Activated CD4-positive, alpha-beta T cell treated with anti-CD3 and anti-CD28 coated beads for 36 hours (primary cell): ENCODE measurements at regions not wholly inside any gene's neighbourhood (a gene's known extent, or its start where the extent isn't known, plus 50 kb on each side); places are given as distances from the start of the nearest gene placed in this dataset.

Source experiments
- ATAC-seq: fragments of 200-7000 bp; cut with Tn5 transposase; one replicate; pipeline ENCODE4 v1.10.0; 2021; ENCODE audit warnings: mild to moderate bottlenecking, moderate library complexity
- CTCF ChIA-PET: fragments of 350-600 bp; sonication (Branson Sonifier 250); formaldehyde crosslinking; loops from one replicate; lab custom pipeline; 2021; ENCODE audit warnings: antibody characterized with exemption; lab: Charles Lee
- POLR2A ChIA-PET: fragments of 350-600 bp; sonication (Branson Sonifier 250); formaldehyde crosslinking; loops from one replicate; lab custom pipeline; 2021; ENCODE audit warnings: antibody characterized with exemption, inconsistent platforms; lab: Charles Lee
- DNase-seq: peaks from one replicate; pipeline ENCODE4 v3.0.0-alpha.2; 2020
- H3K27ac Mint-ChIP-seq: one replicate; pipeline ENCODE4 v1.8.0; 2021; ENCODE audit warnings: mixed read lengths
- H3K27me3 Mint-ChIP-seq: one replicate; pipeline ENCODE4 v1.8.0; 2021; ENCODE audit warnings: mixed read lengths
- H3K36me3 Mint-ChIP-seq: one replicate; pipeline ENCODE4 v1.8.0; 2021; ENCODE audit warnings: low read depth, mixed read lengths
- H3K4me1 Mint-ChIP-seq: one replicate; pipeline ENCODE4 v1.8.0; 2021; ENCODE audit warnings: mixed read lengths
- H3K4me3 Mint-ChIP-seq: one replicate; pipeline ENCODE4 v1.8.0; 2021; ENCODE audit warnings: mild to moderate bottlenecking, moderate library complexity, mixed read lengths
- H3K9me3 Mint-ChIP-seq: one replicate; pipeline ENCODE4 v1.8.0; 2021; ENCODE audit warnings: low read depth, mixed read lengths
- intact Hi-C, 2 experiments: fragments of 100-400 bp; cut with DNase I in 1 of 2; cut with micrococcal nuclease in 1 of 2; formaldehyde crosslinking; loops; one replicate each; pipeline versions ENCODE4 v1.14.2 to v1.15.1; 2022 to 2024; cut with DNase I, micrococcal nuclease

DNA sequence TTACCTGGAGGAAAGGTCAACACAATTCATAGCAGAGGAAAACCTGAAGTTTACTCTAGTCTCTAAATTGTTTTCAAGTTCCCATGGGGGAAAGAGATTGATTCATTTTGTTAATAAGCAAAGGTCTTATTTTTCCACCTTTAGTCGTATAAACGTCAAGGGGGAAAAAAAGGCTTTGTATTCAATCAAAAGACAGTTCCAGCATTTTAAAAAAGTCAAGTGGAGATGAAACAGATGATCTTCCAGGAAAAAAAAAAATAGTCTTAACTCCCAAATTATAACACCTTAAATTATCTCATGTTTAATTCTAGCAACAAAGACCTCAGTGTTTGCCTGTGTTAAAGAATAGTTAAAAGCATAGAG, 140.5 kb downstream of the TOMM20 start:
- H3K9me3 Mint-ChIP-seq: peaks cover 2% of the 10 kb centered on the region
- H3K4me3 Mint-ChIP-seq: no peak overlapping the region
- ATAC-seq (no peak), DNase-seq (no peak)
- peak overlapping the region; percentile 86 for H3K27ac Mint-ChIP-seq
- H3K27me3 Mint-ChIP-seq: no peaks in the 10 kb centered on the region
- POLR2A ChIA-PET: no interaction called here
- peaks cover 7% of the 10 kb centered on the region for H3K36me3 Mint-ChIP-seq
- intact Hi-C loops: loop anchor here in 1 of 2 experiments (2.0 kb wide), 1 partner anchor 25 kb away; no protein-coding TSS in a partner anchor
- peaks cover 68% of the 10 kb centered on the region for H3K4me1 Mint-ChIP-seq
- CTCF ChIA-PET: interaction anchor here (0.9 kb wide), 1 partner anchor 96 kb away, joined by 4 read pairs; no protein-coding TSS in a partner anchor

DNA sequence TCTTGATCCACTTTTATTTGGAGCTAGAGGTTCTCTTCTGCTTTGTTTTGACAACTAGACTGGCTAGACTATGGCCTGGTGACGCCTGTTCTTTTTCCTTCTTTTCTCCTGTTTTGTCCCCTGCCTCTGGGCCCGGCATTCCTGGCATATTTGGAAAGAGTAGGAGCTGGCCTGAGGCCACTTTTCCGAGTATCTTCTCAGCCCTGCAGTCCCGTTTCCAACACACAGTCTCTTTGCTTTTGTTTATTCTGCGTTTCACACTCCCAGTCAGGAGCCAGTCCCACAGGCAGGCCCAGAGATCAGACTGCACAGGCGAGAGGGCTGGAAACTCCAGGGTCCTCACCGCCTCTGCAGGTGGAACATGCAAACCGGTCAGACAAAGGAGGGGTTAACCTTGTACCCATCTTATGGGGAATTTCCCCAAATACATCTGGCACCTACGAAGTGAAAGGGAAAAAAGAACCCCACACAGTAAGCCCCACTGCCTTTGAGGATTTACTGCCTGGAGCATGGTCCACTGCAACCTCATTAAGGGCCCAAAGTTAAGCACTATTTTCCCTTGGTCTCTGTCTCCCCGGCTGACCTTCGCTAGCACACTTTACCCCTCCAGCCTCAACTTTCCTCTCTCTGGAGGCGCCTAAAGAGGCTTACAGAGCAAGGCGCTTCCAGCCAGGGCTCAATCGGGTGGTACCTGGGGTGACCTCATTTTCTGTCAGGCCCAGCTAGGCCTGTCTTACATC, 141.1 kb downstream of the TOMM20 start:
- ATAC-seq (peak; percentile 11), DNase-seq (no peak)
- Mint-ChIP-seq H3K9me3 (peaks cover 2% of the 10 kb centered on the region), H3K4me3 (peak overlapping the region; percentile 5), H3K27me3 (no peaks in the 10 kb centered on the region), H3K4me1 (peaks cover 67% of the 10 kb centered on the region), H3K27ac (peak overlapping the region; percentile 86), H3K36me3 (peaks cover 7% of the 10 kb centered on the region)
- POLR2A ChIA-PET: interaction anchor here (0.9 to 1.0 kb wide), 2 partner anchors 9 to 486 kb away, joined by 4 to 5 read pairs; no protein-coding TSS in a partner anchor
- intact Hi-C loops: loop anchor here in 1 of 2 experiments (2.0 kb wide), 1 partner anchor 25 kb away; no protein-coding TSS in a partner anchor
- CTCF ChIA-PET: interaction anchor here (0.7 to 1.7 kb wide), 4 partner anchors 14 to 521 kb away, joined by 3 to 4 read pairs (median 3); no protein-coding TSS in a partner anchor

GRCh38 chr1:234986750-234987414, 141.8 kb downstream of the TOMM20 start:
- Mint-ChIP-seq H3K4me1 (peaks cover 67% of the 10 kb centered on the region), H3K36me3 (peaks cover 7% of the 10 kb centered on the region), H3K9me3 (peaks cover 2% of the 10 kb centered on the region), H3K27me3 (no peaks in the 10 kb centered on the region), H3K27ac (peak overlapping the region; percentile 86), H3K4me3 (peak overlapping the region; percentile 0)
- intact Hi-C loops: no loop called here
- CTCF ChIA-PET: interaction anchor here (0.7 to 1.7 kb wide), 5 partner anchors 13 to 520 kb away, joined by 3 to 4 read pairs (median 3); no protein-coding TSS in a partner anchor
- no peak for ATAC-seq
- POLR2A ChIA-PET: interaction anchor here (0.9 to 1.0 kb wide), 2 partner anchors 9 to 486 kb away, joined by 4 to 5 read pairs; no protein-coding TSS in a partner anchor
- no peak for DNase-seq

DNA sequence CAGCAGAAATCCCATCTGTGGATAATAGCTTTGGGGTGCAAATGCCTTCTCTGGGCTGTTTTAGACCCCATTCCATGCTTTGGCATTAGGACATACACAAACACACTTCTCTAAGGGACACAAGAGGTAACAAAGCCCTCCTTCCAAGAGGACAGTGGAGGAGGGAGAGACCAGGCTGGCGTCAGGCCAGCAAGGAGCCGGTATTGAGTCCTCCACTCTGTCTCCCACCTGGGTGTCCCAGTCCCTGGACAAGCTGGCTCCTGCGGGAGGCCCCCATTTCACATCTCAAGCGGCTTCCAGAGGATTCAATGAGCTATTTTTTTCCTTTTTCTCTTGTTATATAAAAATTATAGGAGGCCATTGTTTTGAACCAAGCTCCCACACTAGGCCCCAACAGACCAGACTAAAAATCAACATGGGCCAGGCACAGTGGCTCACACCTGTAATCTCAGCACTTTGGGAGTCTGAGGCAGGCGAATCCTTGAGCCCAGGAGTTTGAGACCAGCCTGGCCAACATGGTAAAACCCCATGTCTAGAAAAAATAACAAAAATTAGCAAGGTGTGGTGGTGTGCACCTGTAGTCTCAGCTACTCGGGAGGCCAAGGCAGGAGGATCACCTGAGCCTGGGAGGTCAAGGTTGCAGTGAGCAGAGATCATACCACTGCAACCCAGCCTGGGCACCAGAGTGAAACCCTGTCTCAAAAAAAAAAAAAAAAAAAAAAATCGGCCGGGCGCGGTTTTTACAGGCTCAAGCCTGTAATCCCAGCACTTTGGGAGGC, 142.9 kb downstream of the TOMM20 start:
- Mint-ChIP-seq H3K27ac (peak overlapping the region; percentile 25), H3K9me3 (no peaks in the 10 kb centered on the region), H3K27me3 (no peaks in the 10 kb centered on the region), H3K36me3 (peaks cover 3% of the 10 kb centered on the region), H3K4me1 (peaks cover 68% of the 10 kb centered on the region), H3K4me3 (no peak overlapping the region)
- ChIA-PET CTCF (interaction anchor here (1.2 to 1.7 kb wide), 2 partner anchors 12 to 24 kb away, joined by 3 to 4 read pairs; no protein-coding TSS in a partner anchor), POLR2A (no interaction called here)
- DNase-seq (no peak), ATAC-seq (no peak)
- intact Hi-C loops: no loop called here

GRCh38 chr1:234985007-234985370, 143.6 kb downstream of the TOMM20 start:
- H3K36me3 Mint-ChIP-seq: peaks cover 4% of the 10 kb centered on the region
- CTCF ChIA-PET: no interaction called here
- H3K4me1 Mint-ChIP-seq: peaks cover 69% of the 10 kb centered on the region
- no peak for ATAC-seq
- H3K27me3 Mint-ChIP-seq: no peaks in the 10 kb centered on the region
- no peak for DNase-seq
- peak overlapping the region; percentile 85 for H3K27ac Mint-ChIP-seq
- POLR2A ChIA-PET: no interaction called here
- H3K4me3 Mint-ChIP-seq: no peak overlapping the region
- no peaks in the 10 kb centered on the region for H3K9me3 Mint-ChIP-seq
- intact Hi-C loops: no loop called here

DNA sequence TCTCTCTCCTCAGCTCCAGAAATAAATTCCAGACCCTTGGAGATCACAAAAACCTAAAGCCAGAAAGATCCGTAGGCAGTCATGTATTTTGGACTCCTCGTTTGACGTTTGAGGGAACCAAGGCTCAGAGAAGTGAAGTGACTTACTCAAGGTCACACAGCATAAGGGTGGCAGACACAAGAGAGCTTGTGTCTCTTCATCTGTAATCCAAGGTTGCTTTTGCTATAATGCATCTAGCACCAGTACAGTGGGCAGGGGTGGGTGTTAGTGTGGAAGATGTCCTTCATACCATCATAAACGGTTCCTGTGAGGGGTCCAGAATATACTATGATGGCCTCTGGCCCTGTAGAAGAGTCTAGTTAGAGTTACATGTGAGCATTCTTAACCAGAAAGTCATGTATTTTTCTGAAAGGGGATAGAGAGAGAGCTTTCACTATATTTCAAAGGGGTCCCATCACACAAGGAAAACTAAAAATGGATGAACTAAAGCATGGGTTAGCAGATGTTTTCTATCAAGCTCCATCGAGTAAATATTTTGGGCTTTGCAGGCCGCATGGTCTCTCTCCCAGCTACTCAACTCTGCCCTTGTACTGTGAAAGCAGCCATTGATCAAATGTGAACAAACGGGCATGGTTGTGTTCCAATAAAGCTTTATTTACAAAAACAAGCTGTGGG, 144.9 kb downstream of the TOMM20 start:
- POLR2A ChIA-PET: interaction anchor here (1.5 kb wide), 1 partner anchor 124 kb away, joined by 3 read pairs; no protein-coding TSS in a partner anchor
- CTCF ChIA-PET: interaction anchor here (0.6 to 1.7 kb wide), 3 partner anchors 11 to 484 kb away, joined by 3 to 5 read pairs (median 4); no protein-coding TSS in a partner anchor
- Mint-ChIP-seq H3K36me3 (peaks cover 4% of the 10 kb centered on the region), H3K9me3 (no peaks in the 10 kb centered on the region), H3K4me3 (no peak overlapping the region), H3K27ac (peak overlapping the region; percentile 85), H3K27me3 (no peaks in the 10 kb centered on the region), H3K4me1 (peaks cover 70% of the 10 kb centered on the region)
- intact Hi-C loops: no loop called here
- DNase-seq: no peak
- no peak for ATAC-seq

GRCh38 chr1:234981758-234982157, 146.9 kb downstream of the TOMM20 start:
- Mint-ChIP-seq H3K4me1 (peaks cover 65% of the 10 kb centered on the region), H3K4me3 (no peak overlapping the region), H3K27me3 (no peaks in the 10 kb centered on the region), H3K27ac (peak overlapping the region; percentile 98), H3K9me3 (no peaks in the 10 kb centered on the region), H3K36me3 (peaks cover 1% of the 10 kb centered on the region)
- DNase-seq: no peak
- intact Hi-C loops: loop anchor here (2.0 kb wide), 4 partner anchors 29 to 95 kb away; no protein-coding TSS in a partner anchor
- CTCF ChIA-PET: no interaction called here
- ATAC-seq: no peak
- POLR2A ChIA-PET: interaction anchor here (3.9 kb wide), 1 partner anchor 30 kb away, joined by 19 read pairs; no protein-coding TSS in a partner anchor

- POLR2A ChIA-PET: interaction anchor here (0.5 to 3.9 kb wide), 8 partner anchors 10 to 377 kb away, joined by 3 to 19 read pairs (median 4); no protein-coding TSS in a partner anchor
- peak overlapping the region; percentile 75 for H3K4me3 Mint-ChIP-seq
- DNase-seq (peak; percentile 91), ATAC-seq (peak; percentile 86)
- H3K27ac Mint-ChIP-seq: peak overlapping the region; percentile 98
- CTCF ChIA-PET: interaction anchor here (0.6 to 3.4 kb wide), 9 partner anchors 10 to 481 kb away, joined by 3 to 14 read pairs (median 4); no protein-coding TSS in a partner anchor
- H3K4me1 Mint-ChIP-seq: peaks cover 62% of the 10 kb centered on the region
- intact Hi-C loops: loop anchor here (1.0 to 2.0 kb wide), 10 partner anchors 18 to 373 kb away; no protein-coding TSS in a partner anchor
- H3K9me3 Mint-ChIP-seq: peaks cover under 1% of the 10 kb centered on the region
- peaks cover 1% of the 10 kb centered on the region for H3K36me3 Mint-ChIP-seq
- no peaks in the 10 kb centered on the region for H3K27me3 Mint-ChIP-seq
Observed at GRCh38 chr1:234980645-234981396, 147.8 kb downstream of the TOMM20 start.

DNA sequence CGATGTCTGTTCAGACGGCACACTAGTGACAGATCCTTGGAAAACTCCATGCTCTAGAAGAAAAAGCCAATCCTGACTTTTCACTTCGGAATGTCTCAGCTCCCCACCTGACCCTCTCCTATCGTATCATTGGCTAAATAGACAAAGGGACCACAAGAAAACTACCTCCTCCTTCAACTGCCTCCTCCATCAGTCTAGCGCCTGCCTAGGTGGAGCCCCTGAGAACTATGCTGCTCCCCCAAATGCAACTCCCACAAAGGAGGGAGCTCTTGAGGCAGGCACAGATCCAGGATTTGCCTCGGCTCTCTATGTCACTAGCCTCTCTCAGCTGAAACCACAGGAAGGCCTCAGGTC, 148.4 kb downstream of the TOMM20 start:
- H3K4me3 Mint-ChIP-seq: peak overlapping the region; percentile 75

More for the DNA sequence above, 148.4 kb downstream of the TOMM20 start:
- Mint-ChIP-seq H3K27ac (peak overlapping the region; percentile 98), H3K36me3 (peaks cover 1% of the 10 kb centered on the region), H3K4me1 (peaks cover 67% of the 10 kb centered on the region), H3K27me3 (no peaks in the 10 kb centered on the region), H3K9me3 (peaks cover 1% of the 10 kb centered on the region)
- ChIA-PET POLR2A (interaction anchor here (0.6 to 3.9 kb wide), 6 partner anchors 9 to 136 kb away, joined by 3 to 19 read pairs (median 4); no protein-coding TSS in a partner anchor), CTCF (interaction anchor here (0.8 to 3.4 kb wide), 7 partner anchors 9 to 481 kb away, joined by 3 to 14 read pairs (median 5); no protein-coding TSS in a partner anchor)
- ATAC-seq: peak; percentile 17
- intact Hi-C loops: loop anchor here (1.0 to 2.0 kb wide), 10 partner anchors 17 to 372 kb away; no protein-coding TSS in a partner anchor
- no peak for DNase-seq
